ELR (cell line): ENCODE measurements at regions not wholly inside any gene's neighbourhood (a gene's known extent, or its start where the extent isn't known, plus 50 kb on each side); places are given as distances from the start of the nearest gene placed in this dataset.
"Not testable (repeated sequence)": the region's sequence is repeated elsewhere in the genome, so short reads cannot be mapped to it uniquely, and the experiment has no call there.

ENCODE experiments used
- DNase-seq: peaks from one replicate; pipeline ENCODE4 v3.0.0-alpha.2; 2015; ENCODE audit warnings: low read depth

DNA sequence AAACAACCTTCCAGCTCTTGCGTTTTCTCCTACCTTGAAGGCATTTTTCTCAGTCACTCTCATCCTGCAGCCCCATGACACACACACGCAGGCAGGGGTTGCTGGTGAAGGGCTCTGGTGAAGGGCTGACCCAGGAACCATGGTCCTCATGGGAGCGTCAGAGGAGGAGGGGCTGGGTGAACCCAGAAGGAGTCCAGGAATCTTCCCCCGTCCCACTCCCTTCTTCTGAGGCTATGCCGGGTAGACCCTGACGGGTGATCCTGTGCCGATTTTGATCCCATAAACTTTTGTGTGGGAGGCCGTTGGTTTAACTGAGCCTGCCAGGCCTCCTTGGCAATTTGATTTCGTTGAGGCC, 278.4 kb upstream of the FOXF1 start:
- DNase-seq, result no peak

DNA sequence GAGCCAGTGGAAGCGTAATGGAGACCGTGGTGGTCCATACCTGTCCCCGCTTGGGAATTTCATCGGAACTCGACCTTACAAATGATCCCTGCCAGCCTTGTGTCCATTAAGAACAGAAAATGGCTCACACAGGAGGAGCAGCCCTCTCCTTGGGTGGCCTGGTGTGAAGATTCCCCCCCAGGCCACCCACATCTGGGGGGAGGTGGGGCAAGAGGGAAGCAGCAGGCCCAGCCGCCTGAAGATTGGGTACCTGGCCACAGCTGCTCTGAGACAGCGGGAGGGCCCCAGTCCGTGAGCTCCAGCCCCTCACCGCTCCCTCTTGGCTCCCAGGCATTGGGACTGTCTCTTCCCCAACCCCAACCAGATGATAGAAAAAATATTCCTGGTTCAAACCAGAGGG, 277.8 kb upstream of the FOXF1 start:
- DNase-seq, result no peak

- DNase-seq, result not testable (repeated sequence)
Observed at GRCh38 chr16:86233506-86233905, 276.8 kb upstream of the FOXF1 start.

- no peak for DNase-seq
Observed at GRCh38 chr16:86239381-86239780, 270.9 kb upstream of the FOXF1 start.

- no peak for DNase-seq
Observed at GRCh38 chr16:86240716-86241363, 269.5 kb upstream of the FOXF1 start.

GRCh38 chr16:86241681-86242080, 268.6 kb upstream of the FOXF1 start:
- DNase-seq, result no peak

- no peak for DNase-seq
Observed at GRCh38 chr16:86242244-86243122, 267.8 kb upstream of the FOXF1 start.

- no peak for DNase-seq
Observed at GRCh38 chr16:86243123-86243473, 267.2 kb upstream of the FOXF1 start.

GRCh38 chr16:86243571-86244154, 266.7 kb upstream of the FOXF1 start:
- no peak for DNase-seq

DNA sequence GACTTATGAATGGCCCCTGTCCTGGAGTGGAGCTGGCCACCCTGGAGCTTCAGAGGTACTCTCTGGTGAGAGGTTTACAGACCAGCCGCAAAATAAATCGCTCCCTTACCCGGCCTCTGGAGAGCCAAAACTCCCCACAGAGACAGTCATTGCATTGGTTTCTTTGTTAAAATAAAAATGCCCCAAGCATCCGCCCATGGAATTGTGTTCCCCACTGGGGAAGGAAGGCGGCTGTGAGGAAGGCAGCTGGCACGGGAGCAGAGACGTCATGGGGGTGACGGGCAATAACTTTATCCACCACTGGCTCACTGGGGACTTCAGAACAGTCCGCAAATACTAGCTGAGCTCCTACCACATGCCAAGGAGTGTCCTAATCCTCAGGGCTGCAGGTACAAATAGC, 266.2 kb upstream of the FOXF1 start:
- no peak for DNase-seq

DNA sequence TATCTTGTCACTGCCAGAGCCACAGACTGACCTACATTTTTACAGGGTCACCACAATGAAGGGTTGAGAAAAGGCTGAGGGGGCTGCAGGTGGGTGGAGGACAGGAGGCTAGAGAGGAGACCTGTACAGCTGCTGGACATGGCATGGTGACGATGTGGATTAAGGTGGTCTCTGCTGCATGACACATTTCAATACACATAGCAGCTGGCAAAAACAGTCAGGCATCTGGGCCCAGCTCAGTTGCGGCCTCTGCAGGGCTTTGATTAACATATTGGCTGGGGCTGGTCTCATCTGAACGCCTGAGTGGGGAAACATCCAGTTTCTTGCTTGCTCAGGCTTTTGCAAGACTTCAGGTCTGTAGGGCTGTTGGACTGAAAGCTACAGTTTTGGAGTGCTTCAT, 265.4 kb upstream of the FOXF1 start:
- DNase-seq, result no peak

DNA sequence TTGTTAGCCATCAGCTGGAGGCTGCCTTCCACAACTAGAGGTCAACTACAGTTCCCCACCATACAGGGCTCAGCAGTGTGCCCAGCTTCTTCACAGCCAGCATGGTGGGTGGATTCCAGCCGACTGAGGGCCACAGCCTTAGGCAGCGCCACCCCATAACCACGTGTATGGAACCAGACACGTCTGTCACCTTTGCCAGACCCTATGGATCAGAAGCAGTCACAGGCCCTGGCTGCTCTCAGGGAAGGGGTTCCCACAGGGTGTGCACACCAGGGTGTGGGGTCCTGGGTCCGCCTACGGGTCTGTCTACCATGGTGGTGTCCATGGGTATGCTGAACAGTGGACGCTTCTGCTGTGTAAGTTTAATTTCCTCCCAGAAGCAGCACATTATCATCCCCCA, 265.0 kb upstream of the FOXF1 start:
- DNase-seq, result no peak

DNA sequence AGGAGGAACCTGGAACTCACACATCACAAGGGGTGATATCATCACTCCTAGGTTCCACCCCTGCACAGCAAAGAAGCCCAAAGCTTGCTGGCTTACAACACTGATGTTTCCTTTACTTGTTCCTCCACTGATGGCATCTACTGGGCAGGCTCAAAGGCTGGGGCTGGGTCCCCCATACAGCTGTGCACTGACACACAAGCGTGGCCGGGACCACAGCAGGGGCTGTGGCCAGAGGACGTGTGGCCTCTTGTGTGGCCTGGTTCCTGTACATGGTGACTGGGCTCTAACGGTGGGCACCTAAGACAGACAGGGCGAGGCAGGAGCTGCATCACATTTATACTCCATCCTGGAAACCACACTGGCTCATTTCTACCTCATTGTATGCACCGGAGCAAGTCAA, 264.4 kb upstream of the FOXF1 start:
- DNase-seq, result no peak

DNA sequence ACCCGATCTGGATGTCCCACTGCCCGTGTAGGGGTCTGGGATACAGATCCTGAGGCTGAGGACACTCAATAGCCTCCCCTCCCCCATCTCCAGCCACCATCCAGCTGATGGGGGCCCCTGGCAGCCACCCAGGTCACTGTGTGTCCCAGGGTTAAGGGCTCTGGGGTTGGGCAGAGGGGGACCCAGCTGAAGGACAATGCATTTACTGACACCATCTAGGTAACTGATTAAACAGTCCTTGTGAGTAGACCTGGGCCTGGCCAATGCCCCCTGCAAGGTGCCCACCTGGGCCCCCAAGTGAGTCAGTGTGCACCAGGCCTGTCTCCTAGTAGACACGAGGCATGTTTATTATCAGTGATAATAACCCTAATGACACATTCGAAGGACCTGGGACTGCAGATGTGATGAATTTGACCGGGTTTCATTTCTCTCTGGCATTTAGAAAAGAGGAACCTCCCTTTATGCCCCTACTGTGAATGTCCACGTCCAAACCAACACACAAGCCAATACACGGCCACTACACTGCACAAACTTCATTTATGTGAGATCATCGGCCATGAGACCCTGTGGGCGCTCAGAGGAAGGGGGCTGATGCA, 261.9 kb upstream of the FOXF1 start:
- DNase-seq, result no peak

GRCh38 chr16:86249631-86250030, 260.7 kb upstream of the FOXF1 start:
- no peak for DNase-seq

GRCh38 chr16:86251682-86252081, 258.6 kb upstream of the FOXF1 start:
- DNase-seq, result no peak

DNA sequence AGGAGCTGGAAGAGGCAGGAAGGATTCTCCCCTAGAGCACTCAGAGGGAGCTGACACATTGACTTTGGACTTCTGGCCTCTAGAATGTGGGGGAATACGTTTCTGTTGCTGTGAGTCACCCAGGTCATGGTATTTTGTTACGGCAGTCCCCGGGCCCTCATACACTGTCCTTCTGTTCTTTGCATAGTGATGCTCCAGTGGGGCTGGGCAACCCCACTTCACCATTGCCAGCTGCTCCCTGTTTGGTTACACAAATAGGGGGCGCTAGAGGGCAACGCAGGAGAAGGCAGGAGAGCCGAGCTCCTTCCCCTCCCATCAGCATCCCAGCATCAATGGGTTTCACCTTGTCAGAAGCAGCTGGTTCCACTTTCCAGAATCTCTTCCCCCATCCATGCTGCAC, 257.7 kb upstream of the FOXF1 start:
- peak; percentile 67 for DNase-seq

DNA sequence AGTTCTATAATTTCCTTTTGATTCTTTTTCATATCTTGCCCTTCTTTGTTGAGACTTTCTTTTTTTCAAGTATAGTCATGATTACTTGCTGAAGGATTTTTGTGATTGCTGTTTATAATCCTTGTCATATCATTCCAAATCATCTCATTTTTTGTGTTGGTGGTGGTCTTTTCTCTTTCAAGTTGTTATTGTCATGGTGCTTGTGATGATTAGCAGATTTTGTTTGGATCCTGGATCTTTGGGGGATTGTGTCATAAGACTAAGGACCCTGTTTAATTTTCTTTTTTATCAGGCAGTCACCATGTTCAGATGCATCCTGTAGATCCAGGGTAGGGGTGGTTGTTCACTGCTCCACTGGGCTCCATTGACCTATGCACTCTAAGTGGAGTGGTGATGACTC, 254.4 kb upstream of the FOXF1 start:
- no peak for DNase-seq

DNA sequence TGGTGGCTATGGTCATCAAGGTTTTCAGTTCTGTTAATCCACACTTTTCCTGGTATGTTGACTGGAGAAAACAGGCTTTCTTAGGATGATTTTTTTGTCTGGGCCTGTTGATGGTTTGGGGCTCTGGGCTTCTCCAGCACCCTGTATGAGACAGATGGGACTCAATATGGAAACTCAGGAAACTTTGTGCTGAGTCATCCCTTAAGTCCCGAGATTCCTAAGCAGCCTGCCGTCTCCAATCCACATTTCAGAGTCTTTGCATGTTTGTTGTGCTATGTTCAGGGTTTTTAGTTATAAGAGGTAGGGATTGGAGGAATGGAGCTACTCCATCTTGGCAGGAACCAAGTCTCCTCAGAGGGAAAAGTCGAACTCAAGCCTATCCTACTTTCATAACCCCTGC, 253.3 kb upstream of the FOXF1 start:
- DNase-seq, result no peak

DNA sequence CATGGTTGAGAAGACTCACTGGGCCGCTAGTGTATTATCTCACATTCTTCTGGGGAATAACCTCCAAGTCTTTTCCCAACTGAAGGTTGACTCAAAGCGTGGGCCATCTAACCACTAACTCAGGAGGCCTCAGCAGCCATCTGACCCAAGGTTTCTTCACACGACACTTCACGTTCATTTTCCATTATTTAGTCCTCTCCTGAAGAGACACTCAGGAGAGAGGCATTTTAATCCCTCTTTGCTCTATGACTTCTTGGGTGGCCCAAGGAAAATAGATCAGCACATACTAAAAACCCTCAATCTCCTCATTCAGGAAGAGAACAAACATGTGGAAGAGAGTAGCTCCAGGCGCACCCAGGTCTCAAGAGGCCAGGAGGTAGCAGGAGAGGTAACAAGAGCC, 252.8 kb upstream of the FOXF1 start:
- no peak for DNase-seq

DNA sequence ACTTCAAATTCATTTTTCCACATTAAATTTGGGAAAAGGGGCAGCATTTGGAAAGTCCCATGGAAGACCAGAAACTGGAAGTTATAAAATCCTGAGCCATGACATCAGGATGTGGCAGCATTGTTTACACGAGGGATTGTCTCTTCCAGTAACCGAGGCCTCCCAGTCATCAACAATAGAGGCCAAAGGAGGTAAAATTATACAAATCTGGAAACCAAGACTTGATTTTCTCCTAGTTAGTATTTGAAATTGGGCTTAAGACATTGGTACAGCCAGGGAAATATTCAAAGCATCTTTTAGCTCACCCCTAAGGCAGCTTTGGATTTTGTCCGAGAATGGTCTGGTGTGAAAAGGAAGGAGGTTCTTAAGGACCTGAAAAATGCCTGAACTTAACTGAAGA, 251.6 kb upstream of the FOXF1 start:
- DNase-seq, result peak; percentile 15

- no peak for DNase-seq
Observed at GRCh38 chr16:86259499-86259898, 250.8 kb upstream of the FOXF1 start.

- DNase-seq, result peak; percentile 57
Observed at GRCh38 chr16:86261379-86261778, 248.9 kb upstream of the FOXF1 start.
